ENCODE measurements at regions not wholly inside any gene's neighbourhood (a gene's known extent, or its start where the extent isn't known, plus 50 kb on each side); places are given as distances from the start of the nearest gene placed in this dataset.

DNA sequence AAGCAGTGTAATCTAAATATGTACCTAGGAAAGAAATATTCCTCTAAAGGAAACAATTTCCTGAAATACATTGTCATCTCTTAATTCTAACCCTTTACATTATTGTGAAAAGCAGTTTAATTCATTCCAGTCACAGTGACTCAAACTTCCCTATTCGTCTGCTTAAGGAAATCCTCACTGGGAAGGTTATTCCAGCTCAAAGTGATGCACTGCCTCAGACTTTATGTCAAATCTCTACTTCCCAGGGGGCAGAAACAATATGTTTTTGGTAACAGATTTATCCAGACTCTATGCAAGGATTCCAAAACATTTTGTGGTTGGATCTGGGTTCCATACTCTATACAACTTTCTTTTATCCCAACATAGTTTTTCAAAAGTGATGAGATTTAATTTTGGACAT, 145.2 kb downstream of the NTMT2 start (continued):
- TF ChIP-seq, protein P1, sequence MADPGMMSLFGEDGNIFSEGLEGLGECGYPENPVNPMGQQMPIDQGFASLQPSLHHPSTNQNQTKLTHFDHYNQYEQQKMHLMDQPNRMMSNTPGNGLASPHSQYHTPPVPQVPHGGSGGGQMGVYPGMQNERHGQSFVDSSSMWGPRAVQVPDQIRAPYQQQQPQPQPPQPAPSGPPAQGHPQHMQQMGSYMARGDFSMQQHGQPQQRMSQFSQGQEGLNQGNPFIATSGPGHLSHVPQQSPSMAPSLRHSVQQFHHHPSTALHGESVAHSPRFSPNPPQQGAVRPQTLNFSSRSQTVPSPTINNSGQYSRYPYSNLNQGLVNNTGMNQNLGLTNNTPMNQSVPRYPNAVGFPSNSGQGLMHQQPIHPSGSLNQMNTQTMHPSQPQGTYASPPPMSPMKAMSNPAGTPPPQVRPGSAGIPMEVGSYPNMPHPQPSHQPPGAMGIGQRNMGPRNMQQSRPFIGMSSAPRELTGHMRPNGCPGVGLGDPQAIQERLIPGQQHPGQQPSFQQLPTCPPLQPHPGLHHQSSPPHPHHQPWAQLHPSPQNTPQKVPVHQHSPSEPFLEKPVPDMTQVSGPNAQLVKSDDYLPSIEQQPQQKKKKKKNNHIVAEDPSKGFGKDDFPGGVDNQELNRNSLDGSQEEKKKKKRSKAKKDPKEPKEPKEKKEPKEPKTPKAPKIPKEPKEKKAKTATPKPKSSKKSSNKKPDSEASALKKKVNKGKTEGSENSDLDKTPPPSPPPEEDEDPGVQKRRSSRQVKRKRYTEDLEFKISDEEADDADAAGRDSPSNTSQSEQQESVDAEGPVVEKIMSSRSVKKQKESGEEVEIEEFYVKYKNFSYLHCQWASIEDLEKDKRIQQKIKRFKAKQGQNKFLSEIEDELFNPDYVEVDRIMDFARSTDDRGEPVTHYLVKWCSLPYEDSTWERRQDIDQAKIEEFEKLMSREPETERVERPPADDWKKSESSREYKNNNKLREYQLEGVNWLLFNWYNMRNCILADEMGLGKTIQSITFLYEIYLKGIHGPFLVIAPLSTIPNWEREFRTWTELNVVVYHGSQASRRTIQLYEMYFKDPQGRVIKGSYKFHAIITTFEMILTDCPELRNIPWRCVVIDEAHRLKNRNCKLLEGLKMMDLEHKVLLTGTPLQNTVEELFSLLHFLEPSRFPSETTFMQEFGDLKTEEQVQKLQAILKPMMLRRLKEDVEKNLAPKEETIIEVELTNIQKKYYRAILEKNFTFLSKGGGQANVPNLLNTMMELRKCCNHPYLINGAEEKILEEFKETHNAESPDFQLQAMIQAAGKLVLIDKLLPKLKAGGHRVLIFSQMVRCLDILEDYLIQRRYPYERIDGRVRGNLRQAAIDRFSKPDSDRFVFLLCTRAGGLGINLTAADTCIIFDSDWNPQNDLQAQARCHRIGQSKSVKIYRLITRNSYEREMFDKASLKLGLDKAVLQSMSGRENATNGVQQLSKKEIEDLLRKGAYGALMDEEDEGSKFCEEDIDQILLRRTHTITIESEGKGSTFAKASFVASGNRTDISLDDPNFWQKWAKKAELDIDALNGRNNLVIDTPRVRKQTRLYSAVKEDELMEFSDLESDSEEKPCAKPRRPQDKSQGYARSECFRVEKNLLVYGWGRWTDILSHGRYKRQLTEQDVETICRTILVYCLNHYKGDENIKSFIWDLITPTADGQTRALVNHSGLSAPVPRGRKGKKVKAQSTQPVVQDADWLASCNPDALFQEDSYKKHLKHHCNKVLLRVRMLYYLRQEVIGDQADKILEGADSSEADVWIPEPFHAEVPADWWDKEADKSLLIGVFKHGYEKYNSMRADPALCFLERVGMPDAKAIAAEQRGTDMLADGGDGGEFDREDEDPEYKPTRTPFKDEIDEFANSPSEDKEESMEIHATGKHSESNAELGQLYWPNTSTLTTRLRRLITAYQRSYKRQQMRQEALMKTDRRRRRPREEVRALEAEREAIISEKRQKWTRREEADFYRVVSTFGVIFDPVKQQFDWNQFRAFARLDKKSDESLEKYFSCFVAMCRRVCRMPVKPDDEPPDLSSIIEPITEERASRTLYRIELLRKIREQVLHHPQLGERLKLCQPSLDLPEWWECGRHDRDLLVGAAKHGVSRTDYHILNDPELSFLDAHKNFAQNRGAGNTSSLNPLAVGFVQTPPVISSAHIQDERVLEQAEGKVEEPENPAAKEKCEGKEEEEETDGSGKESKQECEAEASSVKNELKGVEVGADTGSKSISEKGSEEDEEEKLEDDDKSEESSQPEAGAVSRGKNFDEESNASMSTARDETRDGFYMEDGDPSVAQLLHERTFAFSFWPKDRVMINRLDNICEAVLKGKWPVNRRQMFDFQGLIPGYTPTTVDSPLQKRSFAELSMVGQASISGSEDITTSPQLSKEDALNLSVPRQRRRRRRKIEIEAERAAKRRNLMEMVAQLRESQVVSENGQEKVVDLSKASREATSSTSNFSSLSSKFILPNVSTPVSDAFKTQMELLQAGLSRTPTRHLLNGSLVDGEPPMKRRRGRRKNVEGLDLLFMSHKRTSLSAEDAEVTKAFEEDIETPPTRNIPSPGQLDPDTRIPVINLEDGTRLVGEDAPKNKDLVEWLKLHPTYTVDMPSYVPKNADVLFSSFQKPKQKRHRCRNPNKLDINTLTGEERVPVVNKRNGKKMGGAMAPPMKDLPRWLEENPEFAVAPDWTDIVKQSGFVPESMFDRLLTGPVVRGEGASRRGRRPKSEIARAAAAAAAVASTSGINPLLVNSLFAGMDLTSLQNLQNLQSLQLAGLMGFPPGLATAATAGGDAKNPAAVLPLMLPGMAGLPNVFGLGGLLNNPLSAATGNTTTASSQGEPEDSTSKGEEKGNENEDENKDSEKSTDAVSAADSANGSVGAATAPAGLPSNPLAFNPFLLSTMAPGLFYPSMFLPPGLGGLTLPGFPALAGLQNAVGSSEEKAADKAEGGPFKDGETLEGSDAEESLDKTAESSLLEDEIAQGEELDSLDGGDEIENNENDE (IDR thresholded peaks at IDR 0.05; ENCODE audit: insufficient replicate concordance, low read length) = no peak
- TF ChIP-seq, protein P2, sequence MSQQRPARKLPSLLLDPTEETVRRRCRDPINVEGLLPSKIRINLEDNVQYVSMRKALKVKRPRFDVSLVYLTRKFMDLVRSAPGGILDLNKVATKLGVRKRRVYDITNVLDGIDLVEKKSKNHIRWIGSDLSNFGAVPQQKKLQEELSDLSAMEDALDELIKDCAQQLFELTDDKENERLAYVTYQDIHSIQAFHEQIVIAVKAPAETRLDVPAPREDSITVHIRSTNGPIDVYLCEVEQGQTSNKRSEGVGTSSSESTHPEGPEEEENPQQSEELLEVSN (IDR thresholded peaks at IDR 0.05) = no peak
- TF ChIP-seq JUN (IDR thresholded peaks at IDR 0.05; ENCODE audit: low read depth, low read length) = no peak
- no peak for TF ChIP-seq CREB1 (IDR thresholded peaks at IDR 0.05)
- TF ChIP-seq KDM4A (IDR thresholded peaks at IDR 0.05; ENCODE audit: low read depth, low read length, severe bottlenecking) = no peak
- TF ChIP-seq GABPA (IDR thresholded peaks at IDR 0.05; ENCODE audit: borderline replicate concordance, insufficient read depth, low read length) = no peak
- TF ChIP-seq, protein P3, sequence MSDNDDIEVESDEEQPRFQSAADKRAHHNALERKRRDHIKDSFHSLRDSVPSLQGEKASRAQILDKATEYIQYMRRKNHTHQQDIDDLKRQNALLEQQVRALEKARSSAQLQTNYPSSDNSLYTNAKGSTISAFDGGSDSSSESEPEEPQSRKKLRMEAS (IDR thresholded peaks at IDR 0.05) = no peak
- TF ChIP-seq EZH2 (IDR thresholded peaks at IDR 0.05; ENCODE audit: low read depth, low read length, severe bottlenecking) = no peak
- TF ChIP-seq RFX5 (IDR thresholded peaks at IDR 0.05; ENCODE audit: borderline replicate concordance, low read depth, low read length) = no peak
- TF ChIP-seq ZNF274 (IDR thresholded peaks at IDR 0.05; ENCODE audit: borderline replicate concordance, extremely low read depth, low read length) = no peak
- TF ChIP-seq JUND (IDR thresholded peaks at IDR 0.05; ENCODE audit: low read length) = no peak
- TF ChIP-seq SP4 (IDR thresholded peaks at IDR 0.05; ENCODE audit: low read length) = no peak

Data from H1 (cell line).